ENCODE measurements at regions not wholly inside any gene's neighbourhood (a gene's known extent, or its start where the extent isn't known, plus 50 kb on each side); places are given as distances from the start of the nearest gene placed in this dataset.
A peak's percentile ranks its signal among the peaks of the same experiment; 100 is the strongest.

GRCh38 chr22:22404598-22405284, 103.8 kb downstream of the ZNF280B start:
- H3K4me3 ChIP-seq (ENCODE audit: control extremely low read depth in 1 of 5, extremely low read depth in 1 of 5, insufficient read depth in 1 of 5, low read depth in 2 of 5, low read length in 4 of 5): no peak overlapping the region
- ChIA-PET CTCF (interaction anchor here (0.6 to 2.4 kb wide), 19 partner anchors 8 to 374 kb away, joined by 3 to 20 read pairs (median 3); no protein-coding TSS in a partner anchor), POLR2A (interaction anchor here (0.7 kb wide), 1 partner anchor 47 kb away, joined by 3 read pairs; no protein-coding TSS in a partner anchor)
- H3K79me2 ChIP-seq (ENCODE audit: control insufficient read depth, insufficient read depth, low read length): no peaks in the 10 kb centered on the region
- no peaks in the 10 kb centered on the region for H3K36me3 ChIP-seq (replicated peaks in 1 of 2; ENCODE audit: control extremely low read depth in 1 of 2, control insufficient read depth in 1 of 2, extremely low read depth in 1 of 2, insufficient read depth in 2 of 2, low read length in 1 of 2)
- Mint-ChIP-seq H3K27ac (peak overlapping the region; percentile 78), H3K4me3 (peak overlapping the region; percentile 62), H3K4me1 (peaks cover 69% of the 10 kb centered on the region), H3K9me3 (ENCODE audit: insufficient read depth) (no peaks in the 10 kb centered on the region), H3K27me3 (no peaks in the 10 kb centered on the region)
- no peak for TF ChIP-seq EZH2 (IDR thresholded peaks at IDR 0.05; ENCODE audit: borderline replicate concordance, insufficient read depth, low read depth, low read length, poor library complexity, severe bottlenecking)
- TF ChIP-seq, protein P1, sequence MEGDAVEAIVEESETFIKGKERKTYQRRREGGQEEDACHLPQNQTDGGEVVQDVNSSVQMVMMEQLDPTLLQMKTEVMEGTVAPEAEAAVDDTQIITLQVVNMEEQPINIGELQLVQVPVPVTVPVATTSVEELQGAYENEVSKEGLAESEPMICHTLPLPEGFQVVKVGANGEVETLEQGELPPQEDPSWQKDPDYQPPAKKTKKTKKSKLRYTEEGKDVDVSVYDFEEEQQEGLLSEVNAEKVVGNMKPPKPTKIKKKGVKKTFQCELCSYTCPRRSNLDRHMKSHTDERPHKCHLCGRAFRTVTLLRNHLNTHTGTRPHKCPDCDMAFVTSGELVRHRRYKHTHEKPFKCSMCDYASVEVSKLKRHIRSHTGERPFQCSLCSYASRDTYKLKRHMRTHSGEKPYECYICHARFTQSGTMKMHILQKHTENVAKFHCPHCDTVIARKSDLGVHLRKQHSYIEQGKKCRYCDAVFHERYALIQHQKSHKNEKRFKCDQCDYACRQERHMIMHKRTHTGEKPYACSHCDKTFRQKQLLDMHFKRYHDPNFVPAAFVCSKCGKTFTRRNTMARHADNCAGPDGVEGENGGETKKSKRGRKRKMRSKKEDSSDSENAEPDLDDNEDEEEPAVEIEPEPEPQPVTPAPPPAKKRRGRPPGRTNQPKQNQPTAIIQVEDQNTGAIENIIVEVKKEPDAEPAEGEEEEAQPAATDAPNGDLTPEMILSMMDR (IDR thresholded peaks at IDR 0.05): no peak
- ATAC-seq (ENCODE audit: low read depth) (peak; percentile 81), DNase-seq (peak; percentile 78)
- H2AFZ ChIP-seq (ENCODE audit: insufficient read depth, low read depth, low read length, poor library complexity, severe bottlenecking): peak overlapping the region; percentile 36
- H3K4me2 ChIP-seq (replicated peaks; ENCODE audit: low read depth, low read length, poor library complexity, severe bottlenecking): peak overlapping the region; percentile 52
- H3K27me3 ChIP-seq (replicated peaks in 1 of 4; ENCODE audit: control extremely low read depth in 1 of 4, control insufficient read depth in 3 of 4, insufficient read depth in 4 of 4, low read length in 3 of 4): peaks cover 0 to 3% (median 0%) of the 10 kb centered on the region in 4 experiments
- H3K4me1 ChIP-seq (ENCODE audit: control insufficient read depth in 2 of 2, insufficient read depth in 2 of 2, low read length in 2 of 2): peaks cover 30 to 75% of the 10 kb centered on the region in 2 donors
- peaks cover 0 to 6% (median 0%) of the 10 kb centered on the region in 3 donors for H3K9me3 ChIP-seq (ENCODE audit: control extremely low read depth in 1 of 3, control insufficient read depth in 2 of 3, insufficient read depth in 1 of 3, low read length in 2 of 3)
- H3K9ac ChIP-seq (ENCODE audit: low read length): no peak overlapping the region
- no peaks in the 10 kb centered on the region for H4K20me1 ChIP-seq (ENCODE audit: control insufficient read depth, insufficient read depth, low read length, poor library complexity, severe bottlenecking)
- intact Hi-C loops (cut with micrococcal nuclease): no loop called here
- H3K27ac ChIP-seq (ENCODE audit: low read length in 2 of 2): peak overlapping the region; percentile 54 to 64
- WGBS (ENCODE audit: insufficient coverage): 28% methylated on average over 7 of the region's 8 CpGs

DNA sequence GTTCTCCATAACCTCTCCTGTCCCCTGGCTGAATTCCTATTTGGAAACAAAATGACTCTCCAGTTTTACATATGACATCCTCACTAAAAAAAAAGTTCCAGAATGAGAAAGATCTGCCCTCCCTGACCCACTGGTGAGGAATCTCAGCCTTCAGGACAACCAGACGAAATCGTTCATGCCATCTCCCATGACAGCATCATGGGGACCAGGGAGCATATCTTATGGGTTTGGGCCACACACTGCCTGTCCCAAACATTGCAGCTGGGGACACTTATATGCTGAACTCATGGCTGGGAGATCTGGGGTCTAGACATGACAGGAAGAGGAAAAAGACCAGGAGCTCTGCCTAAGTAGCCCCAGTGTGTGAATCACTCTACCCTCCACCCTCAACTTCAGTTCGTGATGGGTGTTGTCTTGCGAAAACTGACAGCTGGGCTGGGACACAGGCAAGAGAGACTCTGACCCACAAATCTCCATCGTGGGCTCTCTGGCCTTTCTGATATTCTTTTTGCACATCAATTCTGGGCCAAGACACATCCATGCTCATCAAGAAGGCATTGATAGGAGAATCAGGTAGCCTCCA, 102.0 kb downstream of the ZNF280B start:
- no peak for DNase-seq
- WGBS (ENCODE audit: insufficient coverage): 100% methylated on average over 2 of the region's 5 CpGs
- Histone ChIP-seq H3K9ac (ENCODE audit: low read length) (no peak overlapping the region), H3K4me3 (ENCODE audit: control extremely low read depth in 1 of 5, extremely low read depth in 1 of 5, insufficient read depth in 1 of 5, low read depth in 2 of 5, low read length in 4 of 5) (no peak overlapping the region), H3K27me3 (replicated peaks in 1 of 4; ENCODE audit: control extremely low read depth in 1 of 4, control insufficient read depth in 3 of 4, insufficient read depth in 4 of 4, low read length in 3 of 4) (peaks cover 0 to 2% (median 0%) of the 10 kb centered on the region in 4 experiments), H3K36me3 (replicated peaks in 1 of 2; ENCODE audit: control extremely low read depth in 1 of 2, control insufficient read depth in 1 of 2, extremely low read depth in 1 of 2, insufficient read depth in 2 of 2, low read length in 1 of 2) (no peaks in the 10 kb centered on the region), H3K9me3 (ENCODE audit: control extremely low read depth in 1 of 3, control insufficient read depth in 2 of 3, insufficient read depth in 1 of 3, low read length in 2 of 3) (peaks cover 0 to 6% (median 0%) of the 10 kb centered on the region in 3 donors), H3K4me2 (replicated peaks; ENCODE audit: low read depth, low read length, poor library complexity, severe bottlenecking) (no peak overlapping the region), H3K79me2 (ENCODE audit: control insufficient read depth, insufficient read depth, low read length) (no peaks in the 10 kb centered on the region), H2AFZ (ENCODE audit: insufficient read depth, low read depth, low read length, poor library complexity, severe bottlenecking) (no peak overlapping the region), H3K27ac (ENCODE audit: low read length in 2 of 2) (no peak overlapping the region), H4K20me1 (ENCODE audit: control insufficient read depth, insufficient read depth, low read length, poor library complexity, severe bottlenecking) (no peaks in the 10 kb centered on the region), H3K4me1 (ENCODE audit: control insufficient read depth in 2 of 2, insufficient read depth in 2 of 2, low read length in 2 of 2) (peaks cover 42 to 78% of the 10 kb centered on the region in 2 donors)
- intact Hi-C loops (cut with micrococcal nuclease): no loop called here
- no peaks in the 10 kb centered on the region for H3K27me3 Mint-ChIP-seq
- peak overlapping the region; percentile 10 for H3K27ac Mint-ChIP-seq
- no peak overlapping the region for H3K4me3 Mint-ChIP-seq
- ATAC-seq (ENCODE audit: low read depth): no peak
- H3K4me1 Mint-ChIP-seq: peaks cover 75% of the 10 kb centered on the region
- TF ChIP-seq, protein P1 (IDR thresholded peaks at IDR 0.05): no peak
- no peak for TF ChIP-seq EZH2 (IDR thresholded peaks at IDR 0.05; ENCODE audit: borderline replicate concordance, insufficient read depth, low read depth, low read length, poor library complexity, severe bottlenecking)
- H3K9me3 Mint-ChIP-seq (ENCODE audit: insufficient read depth): no peaks in the 10 kb centered on the region
- POLR2A ChIA-PET: interaction anchor here (0.5 kb wide), 1 partner anchor 123 kb away, joined by 3 read pairs; no protein-coding TSS in a partner anchor
- CTCF ChIA-PET: interaction anchor here (0.6 to 4.5 kb wide), 5 partner anchors 16 to 102 kb away, joined by 3 to 17 read pairs (median 3); partner anchors contain the start of gene ZNF280B
